ENCODE measurements at regions not wholly inside any gene's neighbourhood (a gene's known extent, or its start where the extent isn't known, plus 50 kb on each side); places are given as distances from the start of the nearest gene placed in this dataset.

GRCh38 chr2:129769185-129769991 is 210.1 kb upstream of the RAB6C start:
- no peak for DNase-seq

- no peak for DNase-seq
Observed at GRCh38 chr2:129771418-129772189, 207.9 kb upstream of the RAB6C start.

GRCh38 chr2:129772190-129772579 is 207.3 kb upstream of the RAB6C start:
- DNase-seq = no peak

GRCh38 chr2:129775952-129776653 is 203.4 kb upstream of the RAB6C start:
- DNase-seq = no peak

GRCh38 chr2:129777146-129777545 is 202.3 kb upstream of the RAB6C start:
- DNase-seq = no peak

GRCh38 chr2:129777762-129778583 is 201.5 kb upstream of the RAB6C start:
- no peak for DNase-seq

GRCh38 chr2:129778584-129778877 is 200.9 kb upstream of the RAB6C start:
- no peak for DNase-seq

GRCh38 chr2:129779783-129780182 is 199.7 kb upstream of the RAB6C start:
- DNase-seq = no peak

- DNase-seq = no peak
Observed at GRCh38 chr2:129780316-129781270, 198.9 kb upstream of the RAB6C start.

- DNase-seq = no peak
Observed at GRCh38 chr2:129781749-129782632, 197.5 kb upstream of the RAB6C start.

- DNase-seq = no peak
Observed at GRCh38 chr2:129782633-129782990, 196.9 kb upstream of the RAB6C start.

GRCh38 chr2:129784486-129784885 is 195.0 kb upstream of the RAB6C start:
- DNase-seq = no peak

GRCh38 chr2:129791712-129792111 is 187.8 kb upstream of the RAB6C start:
- no peak for DNase-seq

- DNase-seq = no peak
Observed at GRCh38 chr2:129793431-129793902, 186.0 kb upstream of the RAB6C start.

- DNase-seq = no peak
Observed at GRCh38 chr2:129794116-129794515, 185.3 kb upstream of the RAB6C start.

GRCh38 chr2:129794540-129794939 is 184.9 kb upstream of the RAB6C start:
- DNase-seq = no peak

- DNase-seq = no peak
Observed at GRCh38 chr2:129796225-129796624, 183.2 kb upstream of the RAB6C start.

GRCh38 chr2:129796801-129797488 is 182.5 kb upstream of the RAB6C start:
- no peak for DNase-seq

GRCh38 chr2:129797489-129798300 is 181.8 kb upstream of the RAB6C start:
- DNase-seq = no peak
